ENCODE measurements at regions not wholly inside any gene's neighbourhood (a gene's known extent, or its start where the extent isn't known, plus 50 kb on each side); places are given as distances from the start of the nearest gene placed in this dataset.

DNA sequence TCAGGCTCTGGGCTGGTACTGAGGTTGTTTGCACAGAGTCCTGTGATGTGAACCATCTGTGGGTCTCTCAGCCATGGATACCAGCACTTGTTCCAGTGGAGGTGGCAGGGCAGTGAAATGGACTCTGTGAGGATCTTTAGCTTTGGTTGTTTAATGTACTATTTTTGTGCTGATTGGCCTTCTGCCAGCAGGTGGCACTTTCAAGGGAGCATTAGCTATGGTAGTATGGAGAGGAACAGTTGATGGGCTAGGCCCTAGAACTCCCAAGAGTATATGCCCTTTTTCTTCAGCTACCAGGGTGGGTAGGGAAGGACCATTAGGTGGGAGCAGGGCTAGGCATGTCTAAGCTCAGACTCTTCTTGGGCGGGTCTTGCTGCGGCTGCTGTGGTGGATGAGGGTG lies 257.0 kb upstream of the GYPC start:
- intact Hi-C loops (cut with micrococcal nuclease): no loop called here
- Histone ChIP-seq H3K27me3 (ENCODE audit: low read depth) (no peaks in the 10 kb centered on the region), H3K4me1 (no peaks in the 10 kb centered on the region), H3K4me3 (no peak overlapping the region), H3K36me3 (no peaks in the 10 kb centered on the region), H3K27ac (replicated peaks) (no peak overlapping the region), H3K9me3 (replicated peaks) (no peaks in the 10 kb centered on the region)
- TF ChIP-seq CTCF (IDR thresholded peaks at IDR 0.05; ENCODE audit: borderline replicate concordance): no peak
- DNase-seq: no peak

DNA sequence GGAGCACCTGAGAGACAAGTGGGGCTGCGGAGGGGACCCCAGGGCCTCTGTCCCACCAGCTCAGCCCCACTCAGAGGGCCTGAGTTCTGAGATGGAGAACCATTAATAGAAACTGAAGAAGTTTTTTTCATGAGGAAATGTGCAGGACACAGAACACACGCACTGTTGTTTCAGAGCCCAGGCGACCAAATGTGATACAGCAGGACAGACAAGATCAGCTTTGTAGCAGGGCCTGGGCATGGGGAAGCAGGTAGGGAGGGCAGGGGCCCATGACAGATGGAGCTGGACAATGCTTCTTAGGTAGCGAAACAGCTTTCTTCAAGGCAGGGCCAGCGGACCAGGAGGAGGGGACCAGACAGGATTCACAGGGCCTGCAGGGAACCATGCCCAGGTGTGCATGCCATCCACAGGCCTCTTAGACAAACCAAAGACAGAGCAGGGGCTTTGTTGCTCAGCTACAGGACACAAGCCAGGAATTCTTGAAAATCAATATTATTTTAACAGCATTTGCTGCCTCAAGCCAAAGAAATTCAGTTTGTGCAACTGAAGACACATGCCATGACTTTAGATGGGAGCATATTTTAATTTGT lies 252.8 kb upstream of the GYPC start:
- H3K4me1 ChIP-seq: no peaks in the 10 kb centered on the region
- DNase-seq: no peak
- H3K27me3 ChIP-seq (ENCODE audit: low read depth): no peaks in the 10 kb centered on the region
- intact Hi-C loops (cut with micrococcal nuclease): no loop called here
- H3K27ac ChIP-seq (replicated peaks): no peak overlapping the region
- no peaks in the 10 kb centered on the region for H3K9me3 ChIP-seq (replicated peaks)
- TF ChIP-seq CTCF (IDR thresholded peaks at IDR 0.05; ENCODE audit: borderline replicate concordance): no peak
- no peaks in the 10 kb centered on the region for H3K36me3 ChIP-seq
- no peak overlapping the region for H3K4me3 ChIP-seq

DNA sequence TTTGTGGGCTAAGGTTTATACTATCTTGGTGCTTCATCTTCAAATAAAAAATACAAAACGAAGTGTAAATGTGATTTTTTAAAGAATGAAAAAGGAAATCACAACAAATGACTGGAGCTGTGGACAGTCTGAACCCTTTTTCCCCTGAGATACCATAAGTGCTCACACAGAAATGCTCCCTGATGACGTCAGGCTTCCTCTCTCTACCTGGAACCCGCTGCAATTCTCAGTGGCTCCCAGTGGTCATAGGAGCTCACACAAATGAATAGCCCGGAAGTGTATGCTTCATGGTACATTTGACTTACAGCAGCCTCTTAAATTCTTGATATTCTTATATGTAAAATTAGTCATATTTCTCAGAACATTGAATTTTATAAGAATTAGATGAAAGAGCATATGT lies 249.7 kb upstream of the GYPC start:
- no peaks in the 10 kb centered on the region for H3K4me1 ChIP-seq
- H3K4me3 ChIP-seq: no peak overlapping the region
- intact Hi-C loops (cut with micrococcal nuclease): no loop called here
- DNase-seq: no peak
- H3K27me3 ChIP-seq (ENCODE audit: low read depth): peaks cover 5% of the 10 kb centered on the region
- H3K27ac ChIP-seq (replicated peaks): no peak overlapping the region
- H3K9me3 ChIP-seq (replicated peaks): no peaks in the 10 kb centered on the region
- no peak for TF ChIP-seq CTCF (IDR thresholded peaks at IDR 0.05; ENCODE audit: borderline replicate concordance)
- no peaks in the 10 kb centered on the region for H3K36me3 ChIP-seq

GRCh38 chr2:126408671-126409070 lies 247.3 kb upstream of the GYPC start:
- DNase-seq: no peak
- Histone ChIP-seq H3K9me3 (replicated peaks) (no peaks in the 10 kb centered on the region), H3K36me3 (no peaks in the 10 kb centered on the region), H3K4me3 (no peak overlapping the region), H3K4me1 (no peaks in the 10 kb centered on the region), H3K27ac (replicated peaks) (no peak overlapping the region), H3K27me3 (ENCODE audit: low read depth) (peaks cover 5% of the 10 kb centered on the region)
- TF ChIP-seq CTCF (IDR thresholded peaks at IDR 0.05; ENCODE audit: borderline replicate concordance): no peak
- intact Hi-C loops (cut with micrococcal nuclease): no loop called here

DNA sequence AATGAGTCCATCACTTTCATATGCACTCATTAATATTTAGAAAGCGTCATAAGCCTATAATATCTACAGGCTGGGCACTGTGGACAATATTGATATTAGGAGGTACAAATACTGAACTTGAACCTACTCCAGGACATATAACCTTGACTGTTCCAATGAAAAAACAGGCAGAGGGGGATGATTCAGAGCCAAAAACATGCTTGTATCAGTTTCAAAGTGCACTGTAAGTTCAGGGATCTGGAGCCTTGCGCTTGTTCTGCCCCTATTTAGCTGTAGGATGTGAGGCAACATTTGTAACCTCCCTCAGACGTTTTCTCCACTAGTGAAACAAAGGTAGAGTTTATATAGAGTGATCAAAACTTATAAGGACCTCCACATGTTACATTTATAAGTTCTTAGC lies 246.1 kb upstream of the GYPC start:
- H3K27ac ChIP-seq (replicated peaks): no peak overlapping the region
- DNase-seq: no peak
- intact Hi-C loops (cut with micrococcal nuclease): no loop called here
- no peaks in the 10 kb centered on the region for H3K4me1 ChIP-seq
- peaks cover 5% of the 10 kb centered on the region for H3K27me3 ChIP-seq (ENCODE audit: low read depth)
- H3K4me3 ChIP-seq: no peak overlapping the region
- no peaks in the 10 kb centered on the region for H3K36me3 ChIP-seq
- no peak for TF ChIP-seq CTCF (IDR thresholded peaks at IDR 0.05; ENCODE audit: borderline replicate concordance)
- H3K9me3 ChIP-seq (replicated peaks): no peaks in the 10 kb centered on the region

Measured in left ventricle myocardium inferior (tissue), 1 donor.